GM19035 (cell line): ENCODE measurements at regions not wholly inside any gene's neighbourhood (a gene's known extent, or its start where the extent isn't known, plus 50 kb on each side); places are given as distances from the start of the nearest gene placed in this dataset.
"Not testable (repeated sequence)": the region's sequence is repeated elsewhere in the genome, so short reads cannot be mapped to it uniquely, and the experiment has no call there.

Experiments
- ATAC-seq: cut with Tn5 transposase; IDR thresholded peaks from one replicate; pipeline ENCODE4 v1.9.1; 2021; ENCODE audit not compliant: unreplicated experiment

GRCh38 chr14:30158299-30158698 is 230.7 kb upstream of the PRKD1 start:
- no peak for ATAC-seq

GRCh38 chr14:30159374-30159773 is 231.7 kb upstream of the PRKD1 start:
- ATAC-seq, result no peak

- ATAC-seq, result no peak
These were observed 233.0 kb upstream of the PRKD1 start for GRCh38 chr14:30160608-30161007.

GRCh38 chr14:30162066-30162465 is 234.4 kb upstream of the PRKD1 start:
- ATAC-seq, result no peak

DNA sequence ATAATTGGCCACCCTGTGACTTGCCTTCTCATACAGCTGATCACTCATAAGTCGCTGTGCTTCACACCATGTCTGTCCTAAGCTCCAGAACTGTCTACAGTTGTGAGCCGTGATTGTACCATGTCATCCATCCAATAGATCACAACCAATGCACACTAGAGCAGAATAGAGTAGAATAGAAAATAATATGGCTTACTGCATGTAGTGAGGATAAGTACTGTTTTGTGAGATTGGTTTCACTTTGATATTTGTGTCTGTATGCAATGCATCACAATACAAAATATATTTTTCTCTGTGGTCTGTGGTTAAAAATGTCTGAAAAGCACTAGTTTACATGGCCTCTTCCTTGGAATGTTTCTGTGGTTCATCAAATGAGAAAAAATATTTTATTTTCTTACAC is 237.6 kb upstream of the PRKD1 start:
- ATAC-seq, result no peak

DNA sequence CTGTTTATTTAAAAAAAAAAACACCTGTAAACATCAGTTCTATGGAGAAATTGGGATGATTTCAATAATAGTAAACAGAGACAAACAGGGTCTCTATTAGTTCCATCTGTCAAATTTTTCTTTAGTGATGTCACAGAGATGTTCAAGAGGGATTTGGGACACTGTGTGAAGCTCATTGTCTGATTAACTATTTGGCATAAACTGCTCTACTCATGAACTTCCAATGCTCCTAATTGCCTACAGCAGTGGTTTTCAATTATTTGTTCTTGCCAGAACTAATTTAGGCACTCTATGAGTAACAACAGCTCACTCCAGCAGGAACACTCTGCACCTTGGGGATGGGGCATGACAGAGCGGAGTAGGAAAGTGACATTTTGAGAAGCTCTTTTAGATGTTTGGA is 250.1 kb upstream of the PRKD1 start:
- no peak for ATAC-seq

DNA sequence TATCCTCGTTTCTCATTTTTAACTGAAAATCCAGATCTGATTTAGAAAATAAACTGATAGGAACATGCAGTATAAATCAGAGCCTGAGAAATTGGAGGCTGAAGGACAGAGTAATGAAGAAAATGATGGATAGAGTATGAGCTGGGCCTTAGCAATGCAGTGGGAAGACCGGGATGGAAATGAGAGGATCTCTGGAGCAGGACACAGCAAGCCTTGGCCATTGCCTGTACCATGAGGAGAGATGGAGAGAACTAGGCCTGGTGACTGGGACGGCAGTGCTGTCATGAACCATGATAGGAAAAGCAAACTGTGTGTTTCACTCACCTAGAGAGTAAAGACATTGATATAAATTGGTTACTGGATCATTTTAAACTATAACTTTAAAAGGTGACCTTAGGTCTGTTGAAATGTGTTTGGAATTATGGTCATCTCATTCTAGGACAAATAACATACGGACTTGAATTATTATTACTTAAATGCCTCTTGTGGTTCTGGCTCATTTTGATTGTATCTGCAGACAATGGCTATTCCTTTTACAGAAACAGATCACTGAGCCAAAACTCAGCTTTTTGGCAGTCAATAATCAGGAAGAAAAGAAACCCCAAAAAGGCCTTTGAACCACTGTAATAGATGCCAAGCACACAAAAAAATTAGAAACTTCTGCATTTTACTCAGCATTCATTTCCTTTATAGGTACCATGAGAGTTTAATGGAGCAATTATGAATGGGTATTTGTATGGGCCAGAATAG is 251.9 kb upstream of the PRKD1 start:
- no peak for ATAC-seq

GRCh38 chr14:30180219-30180618 is 252.6 kb upstream of the PRKD1 start:
- no peak for ATAC-seq

DNA sequence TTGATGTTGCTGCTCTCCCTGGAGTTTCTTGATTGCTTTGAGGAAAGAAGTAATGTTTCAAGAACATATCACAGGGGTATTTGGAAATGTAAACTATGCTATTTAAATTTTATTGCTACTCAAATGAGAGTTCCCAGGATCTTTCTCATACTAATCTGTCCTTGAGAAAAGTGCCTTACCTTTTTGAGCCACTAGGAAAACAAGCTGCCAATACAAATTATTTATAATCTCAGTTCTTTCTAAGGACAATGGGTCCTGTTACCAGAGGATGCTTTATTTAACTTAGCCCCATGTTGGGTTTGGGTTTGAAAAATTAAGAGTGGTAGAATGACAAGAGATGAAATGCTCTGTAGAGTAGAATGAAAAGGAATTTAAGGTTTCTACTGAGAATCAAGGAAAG is 258.2 kb upstream of the PRKD1 start:
- ATAC-seq, result no peak

DNA sequence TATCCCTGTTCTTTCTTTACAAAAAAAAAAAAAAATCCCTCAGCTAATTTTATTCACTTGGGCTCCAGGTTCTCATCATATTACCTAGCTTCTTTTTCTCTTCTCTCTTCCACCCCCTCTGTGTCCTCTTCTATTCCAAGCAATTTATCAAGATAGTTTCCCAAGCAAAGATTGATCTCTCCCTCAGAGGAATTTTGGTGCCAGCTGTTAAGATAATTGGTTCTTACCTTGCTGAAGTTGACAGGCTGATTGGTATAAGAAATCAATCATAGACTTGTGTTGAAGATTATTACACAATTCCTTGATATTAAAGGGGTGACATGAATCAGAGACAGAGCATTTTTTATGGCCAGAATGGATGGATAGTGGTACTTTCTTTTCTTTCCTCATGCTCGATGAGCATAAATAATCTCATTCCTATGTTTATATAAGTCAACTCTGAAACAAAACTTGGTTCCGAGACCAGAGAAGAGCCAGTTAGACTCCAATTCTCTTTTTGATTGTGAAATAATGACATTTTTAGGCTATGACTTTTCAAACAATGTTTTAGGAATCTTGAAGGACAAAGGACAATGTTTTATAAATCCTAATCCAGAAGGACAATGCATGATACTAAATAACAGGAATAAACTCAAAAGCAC is 264.1 kb upstream of the PRKD1 start:
- ATAC-seq, result no peak

- ATAC-seq, result no peak
These were observed 265.5 kb upstream of the PRKD1 start for GRCh38 chr14:30193101-30193500.

- no peak for ATAC-seq
These were observed 266.3 kb upstream of the PRKD1 start for GRCh38 chr14:30193845-30194501.

DNA sequence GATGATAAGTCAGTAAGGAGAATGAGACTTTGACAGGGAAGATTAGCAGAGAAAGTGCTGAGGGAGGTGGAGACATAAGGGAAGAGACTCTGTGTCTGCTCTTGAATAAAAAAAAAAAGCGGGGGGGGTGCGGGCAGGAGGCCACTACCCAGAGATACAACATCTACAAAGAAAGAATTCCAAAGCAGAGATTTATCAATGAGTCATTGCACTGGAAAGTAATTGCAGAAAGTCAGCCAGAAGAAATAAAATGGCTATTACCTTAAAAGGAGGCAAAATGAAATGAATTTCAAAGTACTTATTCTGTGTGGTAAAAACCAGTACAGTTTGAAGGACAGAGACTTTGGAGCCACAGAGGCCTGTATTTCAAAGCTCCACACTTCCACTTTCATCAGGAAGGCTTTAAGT is 267.1 kb upstream of the PRKD1 start:
- ATAC-seq, result no peak

DNA sequence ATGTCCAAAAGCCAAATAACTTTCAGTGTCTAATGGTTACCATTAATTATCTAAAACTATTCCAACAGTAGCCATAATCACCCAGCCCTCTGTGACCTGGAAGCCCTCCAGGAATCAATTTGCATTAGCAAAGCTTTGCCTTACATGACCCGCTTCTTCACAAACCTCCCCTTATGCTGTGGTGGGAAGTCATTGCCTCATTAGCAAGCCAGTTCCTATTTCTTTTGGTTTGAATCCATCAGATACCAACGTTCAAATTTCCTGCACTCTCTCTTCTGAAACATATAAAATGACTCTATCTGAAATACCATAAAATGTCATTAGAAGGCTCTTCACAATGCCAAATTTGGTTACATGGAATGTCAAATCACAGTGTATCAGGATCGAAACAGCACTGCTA is 268.3 kb upstream of the PRKD1 start:
- ATAC-seq, result no peak

DNA sequence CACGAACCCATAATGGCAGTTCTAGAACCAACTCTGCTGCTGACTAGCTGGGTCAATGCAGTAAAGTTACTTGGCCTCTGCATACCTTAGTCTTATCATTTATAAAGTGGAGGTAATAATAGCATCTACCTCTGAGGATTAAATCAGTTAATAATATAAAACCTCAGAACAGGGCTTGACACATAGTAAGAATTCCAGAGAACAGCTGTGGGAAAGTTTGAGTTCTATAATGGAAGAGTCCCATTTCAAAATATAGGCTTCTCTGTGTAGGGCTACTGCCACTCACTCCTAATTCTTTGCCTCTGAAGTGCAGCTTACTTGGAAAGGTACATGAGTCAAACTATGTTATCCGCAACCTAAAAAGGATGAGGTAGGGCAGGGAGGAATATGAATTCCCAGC is 269.2 kb upstream of the PRKD1 start:
- ATAC-seq, result no peak

GRCh38 chr14:30198720-30199119 is 271.1 kb upstream of the PRKD1 start:
- not testable (repeated sequence) for ATAC-seq

GRCh38 chr14:30204431-30204980 is 276.9 kb upstream of the PRKD1 start:
- no peak for ATAC-seq

GRCh38 chr14:30209136-30209535 is 281.5 kb upstream of the PRKD1 start:
- no peak for ATAC-seq

- no peak for ATAC-seq
These were observed 283.0 kb upstream of the PRKD1 start for GRCh38 chr14:30210630-30211029.

GRCh38 chr14:30211326-30211725 is 283.7 kb upstream of the PRKD1 start:
- no peak for ATAC-seq

- no peak for ATAC-seq
These were observed 286.4 kb upstream of the PRKD1 start for GRCh38 chr14:30214014-30214413.
